ENCODE measurements at regions not wholly inside any gene's neighbourhood (a gene's known extent, or its start where the extent isn't known, plus 50 kb on each side); places are given as distances from the start of the nearest gene placed in this dataset.

- TF ChIP-seq CTCF (IDR thresholded peaks at IDR 0.05), result no peak
- no peak for TF ChIP-seq POLR2A (IDR thresholded peaks at IDR 0.05)
- no peak for TF ChIP-seq POLR2AphosphoS5 (IDR thresholded peaks at IDR 0.05)
These were observed 176.2 kb downstream of the SMC2 start for GRCh38 chr9:104269996-104270963.
